Right lobe of liver (tissue), 4 donors: ENCODE measurements at regions not wholly inside any gene's neighbourhood (a gene's known extent, or its start where the extent isn't known, plus 50 kb on each side); places are given as distances from the start of the nearest gene placed in this dataset.

Source experiments
- POLR2A ChIP-seq: fragments of 450-650 bp; IDR thresholded peaks from one replicate; pipeline ENCODE4 v1.6.1; 2017; ENCODE audit warnings: antibody characterized with exemption, mild to moderate bottlenecking
- TF ChIP-seq, protein P1 (sequence below), 4 donors: fragments of 200-600 bp in 3 of 4; fragments of 450-650 bp in 1 of 4; IDR thresholded peaks; one replicate each; pipeline versions ENCODE4 v1.5.1 to v1.8.0; 2016 to 2022; ENCODE audit warnings: antibody characterized with exemption in 4 of 4, mild to moderate bottlenecking in 2 of 4
- donor health status: DM: no; HTN: no; CAD: no.
- donor health status: DM: no; HTN: no; CAD: no.
- donor health status: DM: no; HTN: yes; CAD: no.

DNA sequence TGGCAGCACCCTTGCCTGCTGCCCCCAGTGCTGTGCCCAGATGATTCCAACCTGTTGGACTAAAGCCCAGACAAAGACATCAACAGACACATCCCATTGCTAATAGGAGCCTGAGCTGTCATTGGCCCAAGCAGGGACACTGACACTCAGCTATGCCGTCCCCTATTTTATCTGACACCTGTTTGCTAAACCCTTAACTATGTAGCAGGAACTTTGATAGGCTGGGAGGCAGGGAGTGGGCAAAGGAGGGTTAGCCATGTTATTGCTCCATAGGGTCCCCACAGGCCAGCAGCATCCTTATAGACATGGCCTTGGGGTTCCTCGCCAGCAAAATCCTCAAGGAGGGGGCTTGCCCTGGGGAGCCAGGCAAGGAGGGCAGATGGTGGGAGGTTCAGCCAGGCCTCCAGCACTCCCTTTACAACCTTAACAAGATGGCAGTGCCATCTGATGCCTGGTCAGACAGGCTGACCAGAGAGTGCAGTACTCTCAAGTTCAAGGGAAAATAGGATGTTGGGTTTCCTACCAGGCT is 50.4 kb upstream of the CDKN2AIPNL start:
- TF ChIP-seq, protein P1, sequence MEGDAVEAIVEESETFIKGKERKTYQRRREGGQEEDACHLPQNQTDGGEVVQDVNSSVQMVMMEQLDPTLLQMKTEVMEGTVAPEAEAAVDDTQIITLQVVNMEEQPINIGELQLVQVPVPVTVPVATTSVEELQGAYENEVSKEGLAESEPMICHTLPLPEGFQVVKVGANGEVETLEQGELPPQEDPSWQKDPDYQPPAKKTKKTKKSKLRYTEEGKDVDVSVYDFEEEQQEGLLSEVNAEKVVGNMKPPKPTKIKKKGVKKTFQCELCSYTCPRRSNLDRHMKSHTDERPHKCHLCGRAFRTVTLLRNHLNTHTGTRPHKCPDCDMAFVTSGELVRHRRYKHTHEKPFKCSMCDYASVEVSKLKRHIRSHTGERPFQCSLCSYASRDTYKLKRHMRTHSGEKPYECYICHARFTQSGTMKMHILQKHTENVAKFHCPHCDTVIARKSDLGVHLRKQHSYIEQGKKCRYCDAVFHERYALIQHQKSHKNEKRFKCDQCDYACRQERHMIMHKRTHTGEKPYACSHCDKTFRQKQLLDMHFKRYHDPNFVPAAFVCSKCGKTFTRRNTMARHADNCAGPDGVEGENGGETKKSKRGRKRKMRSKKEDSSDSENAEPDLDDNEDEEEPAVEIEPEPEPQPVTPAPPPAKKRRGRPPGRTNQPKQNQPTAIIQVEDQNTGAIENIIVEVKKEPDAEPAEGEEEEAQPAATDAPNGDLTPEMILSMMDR (IDR thresholded peaks at IDR 0.05): no peak
- TF ChIP-seq POLR2A: no peak
